ENCODE measurements at regions not wholly inside any gene's neighbourhood (a gene's known extent, or its start where the extent isn't known, plus 50 kb on each side); places are given as distances from the start of the nearest gene placed in this dataset.
"Not testable (repeated sequence)": the region's sequence is repeated elsewhere in the genome, so short reads cannot be mapped to it uniquely, and the experiment has no call there.

- Histone ChIP-seq H3K4me3 (ENCODE audit: low read depth in 1 of 5, low read length in 5 of 5) (no peak overlapping the region), H3K4me1 (ENCODE audit: control insufficient read depth in 5 of 5, insufficient read depth in 5 of 5, low read length in 5 of 5) (peaks cover 0 to 10% (median 0%) of the 10 kb centered on the region in 5 donors), H3K27ac (ENCODE audit: low read depth, low read length) (no peak overlapping the region), H3K27me3 (ENCODE audit: control insufficient read depth in 5 of 5, insufficient read depth in 4 of 5, low read length in 5 of 5) (no peaks in the 10 kb centered on the region), H3K9ac (ENCODE audit: low read length in 5 of 5) (no peak overlapping the region), H3K36me3 (ENCODE audit: control insufficient read depth in 5 of 5, insufficient read depth in 5 of 5, low read length in 5 of 5) (no peaks in the 10 kb centered on the region), H3K9me3 (ENCODE audit: control insufficient read depth in 5 of 5, low read length in 5 of 5) (no peaks in the 10 kb centered on the region)
Measured at GRCh38 chr7:82579047-82579446, 135.5 kb upstream of the CACNA2D1 start.

GRCh38 chr7:82578430-82578829 lies 134.9 kb upstream of the CACNA2D1 start:
- H3K4me1 ChIP-seq (ENCODE audit: control insufficient read depth in 5 of 5, insufficient read depth in 5 of 5, low read length in 5 of 5) = peaks cover 0 to 10% (median 0%) of the 10 kb centered on the region in 5 donors
- no peak overlapping the region for H3K9ac ChIP-seq (ENCODE audit: low read length in 5 of 5)

GRCh38 chr7:82572195-82572880 lies 128.8 kb upstream of the CACNA2D1 start:
- no peak overlapping the region for H3K9ac ChIP-seq (ENCODE audit: low read length in 5 of 5)
- H3K27me3 ChIP-seq (ENCODE audit: control insufficient read depth in 5 of 5, insufficient read depth in 4 of 5, low read length in 5 of 5) = no peaks in the 10 kb centered on the region
- H3K36me3 ChIP-seq (ENCODE audit: control insufficient read depth in 5 of 5, insufficient read depth in 5 of 5, low read length in 5 of 5) = no peaks in the 10 kb centered on the region
- peak overlapping the region in 1 of 5 donors; percentile 29 for H3K4me3 ChIP-seq (ENCODE audit: low read depth in 1 of 5, low read length in 5 of 5)
- peaks cover 0 to 6% (median 0%) of the 10 kb centered on the region in 5 donors for H3K4me1 ChIP-seq (ENCODE audit: control insufficient read depth in 5 of 5, insufficient read depth in 5 of 5, low read length in 5 of 5)
- no peaks in the 10 kb centered on the region for H3K9me3 ChIP-seq (ENCODE audit: control insufficient read depth in 5 of 5, low read length in 5 of 5)
- H3K27ac ChIP-seq (ENCODE audit: low read depth, low read length) = no peak overlapping the region

More at GRCh38 chr7:82578430-82578829, 134.9 kb upstream of the CACNA2D1 start:
- no peaks in the 10 kb centered on the region for H3K36me3 ChIP-seq (ENCODE audit: control insufficient read depth in 5 of 5, insufficient read depth in 5 of 5, low read length in 5 of 5)
- H3K27ac ChIP-seq (ENCODE audit: low read depth, low read length) = no peak overlapping the region
- H3K27me3 ChIP-seq (ENCODE audit: control insufficient read depth in 5 of 5, insufficient read depth in 4 of 5, low read length in 5 of 5) = no peaks in the 10 kb centered on the region
- H3K4me3 ChIP-seq (ENCODE audit: low read depth in 1 of 5, low read length in 5 of 5) = no peak overlapping the region
- H3K9me3 ChIP-seq (ENCODE audit: control insufficient read depth in 5 of 5, low read length in 5 of 5) = no peaks in the 10 kb centered on the region

GRCh38 chr7:82571047-82571446 lies 127.5 kb upstream of the CACNA2D1 start:
- H3K9me3 ChIP-seq (ENCODE audit: control insufficient read depth in 5 of 5, low read length in 5 of 5); H3K27me3 ChIP-seq (ENCODE audit: control insufficient read depth in 5 of 5, insufficient read depth in 4 of 5, low read length in 5 of 5); H3K4me1 ChIP-seq (ENCODE audit: control insufficient read depth in 5 of 5, insufficient read depth in 5 of 5, low read length in 5 of 5); H3K27ac ChIP-seq (ENCODE audit: low read depth, low read length); H3K4me3 ChIP-seq (ENCODE audit: low read depth in 1 of 5, low read length in 5 of 5); H3K9ac ChIP-seq (ENCODE audit: low read length in 5 of 5); H3K36me3 ChIP-seq (ENCODE audit: control insufficient read depth in 5 of 5, insufficient read depth in 5 of 5, low read length in 5 of 5): not testable (repeated sequence)

GRCh38 chr7:82567841-82568240 lies 124.3 kb upstream of the CACNA2D1 start:
- Histone ChIP-seq H3K9ac (ENCODE audit: low read length in 5 of 5) (no peak overlapping the region), H3K27ac (ENCODE audit: low read depth, low read length) (no peak overlapping the region), H3K9me3 (ENCODE audit: control insufficient read depth in 5 of 5, low read length in 5 of 5) (no peaks in the 10 kb centered on the region), H3K4me1 (ENCODE audit: control insufficient read depth in 5 of 5, insufficient read depth in 5 of 5, low read length in 5 of 5) (peaks cover 0 to 6% (median 0%) of the 10 kb centered on the region in 5 donors), H3K36me3 (ENCODE audit: control insufficient read depth in 5 of 5, insufficient read depth in 5 of 5, low read length in 5 of 5) (no peaks in the 10 kb centered on the region), H3K27me3 (ENCODE audit: control insufficient read depth in 5 of 5, insufficient read depth in 4 of 5, low read length in 5 of 5) (no peaks in the 10 kb centered on the region), H3K4me3 (ENCODE audit: low read depth in 1 of 5, low read length in 5 of 5) (no peak overlapping the region)

- no peak overlapping the region for H3K9ac ChIP-seq (ENCODE audit: low read length in 5 of 5)
- H3K27me3 ChIP-seq (ENCODE audit: control insufficient read depth in 5 of 5, insufficient read depth in 4 of 5, low read length in 5 of 5) = no peaks in the 10 kb centered on the region
- H3K4me1 ChIP-seq (ENCODE audit: control insufficient read depth in 5 of 5, insufficient read depth in 5 of 5, low read length in 5 of 5) = peaks cover 0 to 4% (median 0%) of the 10 kb centered on the region in 5 donors
- H3K36me3 ChIP-seq (ENCODE audit: control insufficient read depth in 5 of 5, insufficient read depth in 5 of 5, low read length in 5 of 5) = no peaks in the 10 kb centered on the region
- no peak overlapping the region for H3K27ac ChIP-seq (ENCODE audit: low read depth, low read length)
- no peak overlapping the region for H3K4me3 ChIP-seq (ENCODE audit: low read depth in 1 of 5, low read length in 5 of 5)
- no peaks in the 10 kb centered on the region for H3K9me3 ChIP-seq (ENCODE audit: control insufficient read depth in 5 of 5, low read length in 5 of 5)
Measured at GRCh38 chr7:82567356-82567755, 123.8 kb upstream of the CACNA2D1 start.

GRCh38 chr7:82566752-82567151 lies 123.2 kb upstream of the CACNA2D1 start:
- Histone ChIP-seq H3K27ac (ENCODE audit: low read depth, low read length) (no peak overlapping the region), H3K4me1 (ENCODE audit: control insufficient read depth in 5 of 5, insufficient read depth in 5 of 5, low read length in 5 of 5) (peaks cover 0 to 4% (median 0%) of the 10 kb centered on the region in 5 donors), H3K27me3 (ENCODE audit: control insufficient read depth in 5 of 5, insufficient read depth in 4 of 5, low read length in 5 of 5) (no peaks in the 10 kb centered on the region), H3K4me3 (ENCODE audit: low read depth in 1 of 5, low read length in 5 of 5) (no peak overlapping the region), H3K9me3 (ENCODE audit: control insufficient read depth in 5 of 5, low read length in 5 of 5) (no peaks in the 10 kb centered on the region), H3K36me3 (ENCODE audit: control insufficient read depth in 5 of 5, insufficient read depth in 5 of 5, low read length in 5 of 5) (no peaks in the 10 kb centered on the region), H3K9ac (ENCODE audit: low read length in 5 of 5) (no peak overlapping the region)

- Histone ChIP-seq H3K9ac (ENCODE audit: low read length in 5 of 5) (no peak overlapping the region), H3K4me1 (ENCODE audit: control insufficient read depth in 5 of 5, insufficient read depth in 5 of 5, low read length in 5 of 5) (peaks cover 0 to 8% (median 0%) of the 10 kb centered on the region in 5 donors), H3K27me3 (ENCODE audit: control insufficient read depth in 5 of 5, insufficient read depth in 4 of 5, low read length in 5 of 5) (no peaks in the 10 kb centered on the region), H3K27ac (ENCODE audit: low read depth, low read length) (no peak overlapping the region), H3K4me3 (ENCODE audit: low read depth in 1 of 5, low read length in 5 of 5) (no peak overlapping the region), H3K36me3 (ENCODE audit: control insufficient read depth in 5 of 5, insufficient read depth in 5 of 5, low read length in 5 of 5) (no peaks in the 10 kb centered on the region), H3K9me3 (ENCODE audit: control insufficient read depth in 5 of 5, low read length in 5 of 5) (no peaks in the 10 kb centered on the region)
Measured at GRCh38 chr7:82562716-82563404, 119.3 kb upstream of the CACNA2D1 start.

- peak overlapping the region in 2 of 5 donors; percentile 28 to 56 for H3K4me3 ChIP-seq (ENCODE audit: low read depth in 1 of 5, low read length in 5 of 5)
- H3K27me3 ChIP-seq (ENCODE audit: control insufficient read depth in 5 of 5, insufficient read depth in 4 of 5, low read length in 5 of 5) = no peaks in the 10 kb centered on the region
- H3K36me3 ChIP-seq (ENCODE audit: control insufficient read depth in 5 of 5, insufficient read depth in 5 of 5, low read length in 5 of 5) = no peaks in the 10 kb centered on the region
- H3K27ac ChIP-seq (ENCODE audit: low read depth, low read length) = no peak overlapping the region
- H3K9ac ChIP-seq (ENCODE audit: low read length in 5 of 5) = no peak overlapping the region
- peaks cover 0 to 4% (median 0%) of the 10 kb centered on the region in 5 donors for H3K4me1 ChIP-seq (ENCODE audit: control insufficient read depth in 5 of 5, insufficient read depth in 5 of 5, low read length in 5 of 5)
- peaks cover 0 to 8% (median 0%) of the 10 kb centered on the region in 5 donors for H3K9me3 ChIP-seq (ENCODE audit: control insufficient read depth in 5 of 5, low read length in 5 of 5)
Measured at GRCh38 chr7:82559193-82559805, 115.7 kb upstream of the CACNA2D1 start.

All from subcutaneous abdominal adipose tissue (tissue), 5 donors.